ENCODE measurements at regions not wholly inside any gene's neighbourhood (a gene's known extent, or its start where the extent isn't known, plus 50 kb on each side); places are given as distances from the start of the nearest gene placed in this dataset.

DNA sequence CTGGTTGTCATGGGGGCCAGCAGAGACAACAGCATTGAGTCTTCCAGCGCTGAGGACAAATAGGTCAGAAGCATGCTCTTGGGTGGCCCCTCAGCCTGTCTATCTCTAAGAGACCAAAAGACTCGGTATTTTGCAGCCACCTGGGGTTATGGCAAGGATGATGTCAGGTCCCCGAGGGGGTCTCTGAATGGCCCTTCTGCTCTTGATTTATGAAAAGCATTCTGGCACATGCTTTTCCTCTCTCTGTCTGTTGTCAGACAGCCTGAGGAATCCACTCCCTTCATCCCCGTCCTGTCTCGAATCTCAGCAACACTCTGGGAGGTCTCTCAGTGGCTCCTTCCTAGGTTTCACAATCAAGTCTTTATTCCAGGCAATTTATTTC lies 156.6 kb upstream of the RGMA start:
- TF ChIP-seq, protein P1, sequence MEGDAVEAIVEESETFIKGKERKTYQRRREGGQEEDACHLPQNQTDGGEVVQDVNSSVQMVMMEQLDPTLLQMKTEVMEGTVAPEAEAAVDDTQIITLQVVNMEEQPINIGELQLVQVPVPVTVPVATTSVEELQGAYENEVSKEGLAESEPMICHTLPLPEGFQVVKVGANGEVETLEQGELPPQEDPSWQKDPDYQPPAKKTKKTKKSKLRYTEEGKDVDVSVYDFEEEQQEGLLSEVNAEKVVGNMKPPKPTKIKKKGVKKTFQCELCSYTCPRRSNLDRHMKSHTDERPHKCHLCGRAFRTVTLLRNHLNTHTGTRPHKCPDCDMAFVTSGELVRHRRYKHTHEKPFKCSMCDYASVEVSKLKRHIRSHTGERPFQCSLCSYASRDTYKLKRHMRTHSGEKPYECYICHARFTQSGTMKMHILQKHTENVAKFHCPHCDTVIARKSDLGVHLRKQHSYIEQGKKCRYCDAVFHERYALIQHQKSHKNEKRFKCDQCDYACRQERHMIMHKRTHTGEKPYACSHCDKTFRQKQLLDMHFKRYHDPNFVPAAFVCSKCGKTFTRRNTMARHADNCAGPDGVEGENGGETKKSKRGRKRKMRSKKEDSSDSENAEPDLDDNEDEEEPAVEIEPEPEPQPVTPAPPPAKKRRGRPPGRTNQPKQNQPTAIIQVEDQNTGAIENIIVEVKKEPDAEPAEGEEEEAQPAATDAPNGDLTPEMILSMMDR (IDR thresholded peaks at IDR 0.05; ENCODE audit: insufficient read depth, low read length), result no peak
- TF ChIP-seq SPI1 (IDR thresholded peaks at IDR 0.05; ENCODE audit: borderline replicate concordance, low read depth), result no peak
- no peak for TF ChIP-seq GABPA (IDR thresholded peaks at IDR 0.05; ENCODE audit: low read depth)
- no peak for TF ChIP-seq POLR2AphosphoS5 (IDR thresholded peaks at IDR 0.05; ENCODE audit: low read depth)
- TF ChIP-seq REST (IDR thresholded peaks at IDR 0.05; ENCODE audit: insufficient replicate concordance, low read depth), result no peak

Measured in HL-60 (cell line).